ENCODE measurements at regions not wholly inside any gene's neighbourhood (a gene's known extent, or its start where the extent isn't known, plus 50 kb on each side); places are given as distances from the start of the nearest gene placed in this dataset.

DNA sequence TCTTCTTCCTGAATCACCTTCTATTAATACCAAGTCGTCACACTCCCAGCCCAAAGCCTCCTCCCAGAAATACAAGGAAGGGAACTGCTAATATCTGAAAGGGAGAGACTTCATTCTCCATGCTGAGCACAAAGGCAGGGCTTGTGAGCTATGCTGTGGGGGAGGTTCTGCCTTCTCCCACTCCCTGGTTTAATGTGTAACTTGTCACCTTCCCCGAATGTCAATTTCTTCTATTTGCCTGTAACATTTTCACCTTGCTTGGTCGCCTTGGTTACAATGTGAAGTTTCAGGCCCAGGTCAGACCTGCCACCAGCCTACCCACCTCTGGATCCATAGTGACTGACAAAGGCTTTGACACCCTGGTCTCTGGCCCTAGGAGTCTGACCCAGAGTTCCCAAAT is 82.0 kb upstream of the ESRRB start:
- no peak for TF ChIP-seq TAF1 (IDR thresholded peaks at IDR 0.05; ENCODE audit: low read depth, low read length)
- TF ChIP-seq POLR2A (IDR thresholded peaks at IDR 0.05; ENCODE audit: low read depth, low read length) = no peak
- TF ChIP-seq POLR2AphosphoS5 (IDR thresholded peaks at IDR 0.05; ENCODE audit: low read depth, low read length) = no peak
- TF ChIP-seq SPI1 (IDR thresholded peaks at IDR 0.05; ENCODE audit: low read depth, low read length) = no peak
- no peak for TF ChIP-seq POU2F2 (IDR thresholded peaks at IDR 0.05; ENCODE audit: low read depth, low read length)
